ENCODE measurements at regions not wholly inside any gene's neighbourhood (a gene's known extent, or its start where the extent isn't known, plus 50 kb on each side); places are given as distances from the start of the nearest gene placed in this dataset.

DNA sequence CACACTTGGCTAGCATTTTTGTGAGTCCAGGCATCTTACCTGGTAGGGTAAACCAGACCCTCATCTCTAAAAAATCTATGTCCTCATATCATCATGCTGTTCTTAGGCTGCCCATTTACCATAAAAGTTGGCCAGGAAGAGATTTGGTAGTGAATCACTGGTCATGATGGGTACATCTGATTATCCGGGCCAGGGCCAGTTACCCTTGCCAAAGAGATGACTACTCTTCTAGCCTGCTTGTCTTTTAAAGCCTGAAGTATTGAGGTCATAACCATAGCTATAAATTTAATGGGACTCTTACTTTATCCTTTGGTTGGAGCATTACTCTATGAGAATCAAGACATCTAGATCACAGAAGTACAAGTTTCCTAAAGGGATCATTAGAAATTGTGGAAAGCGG lies 276.8 kb downstream of the TENT5A start:
- Histone ChIP-seq H2AFZ (ENCODE audit: low read depth, low read length, poor library complexity, severe bottlenecking) (no peak overlapping the region), H3K4me1 (ENCODE audit: control insufficient read depth in 1 of 2, insufficient read depth in 2 of 2, low read length in 2 of 2) (peaks cover 3 to 5% of the 10 kb centered on the region in 2 experiments; a peak in 2 of 4 replicates), H3K9me2 (ENCODE audit: insufficient read depth) (no peaks in the 10 kb centered on the region), H3K4me2 (ENCODE audit: low read length) (no peak overlapping the region), H3K36me3 (ENCODE audit: control insufficient read depth in 1 of 2, insufficient read depth in 2 of 2, low read length in 2 of 2) (no peaks in the 10 kb centered on the region), H3K27ac (ENCODE audit: low read depth, low read length) (no peak overlapping the region), H3K4me3 (replicated peaks in 1 of 2; ENCODE audit: low read depth in 1 of 2, low read length in 2 of 2) (no peak overlapping the region), H3K9ac (ENCODE audit: low read length) (no peak overlapping the region), H3K9me3 (ENCODE audit: control insufficient read depth in 1 of 2, insufficient read depth in 1 of 2, low read depth in 1 of 2, low read length in 2 of 2) (no peaks in the 10 kb centered on the region), H3K27me3 (ENCODE audit: insufficient read depth, low read length) (no peaks in the 10 kb centered on the region), H3K79me2 (ENCODE audit: insufficient read depth, low read length) (no peaks in the 10 kb centered on the region), H4K20me1 (ENCODE audit: insufficient read depth) (no peaks in the 10 kb centered on the region)
- ChIA-PET CTCF (interaction anchor here (1.0 kb wide), 1 partner anchor 10 kb away, joined by 3 read pairs; no protein-coding TSS in a partner anchor), RAD21 (ENCODE audit: low non-redundant PET in 1 of 2, low total read pairs in 2 of 2, uncharacterized antibody in 2 of 2, unreplicated experiment in 2 of 2) (no interaction called here), POLR2A (no interaction called here)
- DNase-seq (ENCODE audit: low read depth, low spot score) (no peak), ATAC-seq (no peak)
- BruUV-seq (replicated peaks): no TSS peak
- TF ChIP-seq SIN3A (IDR thresholded peaks at IDR 0.05; ENCODE audit: low read depth) (no peak), CEBPB (IDR thresholded peaks at IDR 0.05; ENCODE audit: low read depth) (no peak), JUND (IDR thresholded peaks at IDR 0.05) (no peak), CTCF (IDR thresholded peaks at IDR 0.05 in 2 of 3, conservative IDR thresholded peaks at IDR 0.05 in 1 of 3; ENCODE audit: borderline replicate concordance in 1 of 3, insufficient read depth in 1 of 3, low read depth in 2 of 3, low read length in 2 of 3) (no peak), EZH2 (IDR thresholded peaks at IDR 0.05) (no peak), ATF3 (IDR thresholded peaks at IDR 0.05) (no peak), SP1 (IDR thresholded peaks at IDR 0.05; ENCODE audit: low read depth) (no peak), YY1 (IDR thresholded peaks at IDR 0.05; ENCODE audit: extremely low read depth, insufficient replicate concordance, low read depth, low read length) (no peak), ZBTB33 (IDR thresholded peaks at IDR 0.05; ENCODE audit: extremely low read depth, insufficient replicate concordance, low read length) (no peak), CBX3 (IDR thresholded peaks at IDR 0.05; ENCODE audit: low read depth) (no peak), FOSL1 (IDR thresholded peaks at IDR 0.05; ENCODE audit: low read depth) (no peak), ZNF274 (IDR thresholded peaks at IDR 0.05; ENCODE audit: low read depth, low read length) (no peak), TCF7L2 (IDR thresholded peaks at IDR 0.05; ENCODE audit: borderline replicate concordance, extremely low read depth, insufficient read depth, insufficient read length) (no peak)
- TF ChIP-seq, protein P1, sequence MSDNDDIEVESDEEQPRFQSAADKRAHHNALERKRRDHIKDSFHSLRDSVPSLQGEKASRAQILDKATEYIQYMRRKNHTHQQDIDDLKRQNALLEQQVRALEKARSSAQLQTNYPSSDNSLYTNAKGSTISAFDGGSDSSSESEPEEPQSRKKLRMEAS (IDR thresholded peaks at IDR 0.05): no peak
- intact Hi-C loops (cut with micrococcal nuclease): no loop called here
